Stimulated activated naive CD8-positive, alpha-beta T cell treated with anti-CD3 and anti-CD28 coated beads, Interleukin-15, Interleukin-2, amounts not matched to agents 100 ng/mL and 50 ng/mL, for 24 hours (primary cell): ENCODE measurements at regions not wholly inside any gene's neighbourhood (a gene's known extent, or its start where the extent isn't known, plus 50 kb on each side); places are given as distances from the start of the nearest gene placed in this dataset.
"Not testable (repeated sequence)": the region's sequence is repeated elsewhere in the genome, so short reads cannot be mapped to it uniquely, and the experiment has no call there.

Source experiments
- H3K27ac Mint-ChIP-seq: one replicate; pipeline ENCODE4 v1.8.0; 2021; ENCODE audit warnings: mild to moderate bottlenecking, mixed read lengths
- H3K27me3 Mint-ChIP-seq: one replicate; pipeline ENCODE4 v1.8.0; 2021; ENCODE audit warnings: mixed read lengths
- H3K36me3 Mint-ChIP-seq: one replicate; pipeline ENCODE4 v1.8.0; 2021; ENCODE audit warnings: low read depth, mixed read lengths
- H3K4me1 Mint-ChIP-seq: one replicate; pipeline ENCODE4 v1.8.0; 2021; ENCODE audit warnings: low read depth, mixed read lengths
- H3K4me3 Mint-ChIP-seq: one replicate; pipeline ENCODE4 v1.8.0; 2021; ENCODE audit warnings: mild to moderate bottlenecking, mixed read lengths
- H3K9me3 Mint-ChIP-seq: one replicate; pipeline ENCODE4 v1.8.0; 2021; ENCODE audit warnings: mixed read lengths

DNA sequence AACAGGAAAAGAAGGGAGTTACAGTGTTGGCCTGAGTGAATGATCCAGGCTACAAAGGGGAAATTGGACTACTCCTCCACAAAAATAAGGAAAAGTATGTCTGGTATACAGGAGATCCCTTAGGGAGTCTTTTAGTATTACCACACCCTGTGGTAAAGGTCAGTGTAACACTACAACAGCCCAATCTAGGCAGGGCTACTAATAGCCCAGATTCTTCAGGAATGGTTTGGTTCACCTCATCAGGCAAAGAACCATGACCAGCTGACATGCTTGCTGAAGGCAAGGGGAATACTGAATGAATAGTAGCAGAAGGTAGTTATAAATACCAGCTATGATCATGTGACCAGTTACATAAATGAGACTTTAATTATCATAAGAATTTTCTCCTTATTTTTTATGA lies 372.6 kb upstream of the ATP11B start:
- H3K4me1 Mint-ChIP-seq, result no peaks in the 10 kb centered on the region

DNA sequence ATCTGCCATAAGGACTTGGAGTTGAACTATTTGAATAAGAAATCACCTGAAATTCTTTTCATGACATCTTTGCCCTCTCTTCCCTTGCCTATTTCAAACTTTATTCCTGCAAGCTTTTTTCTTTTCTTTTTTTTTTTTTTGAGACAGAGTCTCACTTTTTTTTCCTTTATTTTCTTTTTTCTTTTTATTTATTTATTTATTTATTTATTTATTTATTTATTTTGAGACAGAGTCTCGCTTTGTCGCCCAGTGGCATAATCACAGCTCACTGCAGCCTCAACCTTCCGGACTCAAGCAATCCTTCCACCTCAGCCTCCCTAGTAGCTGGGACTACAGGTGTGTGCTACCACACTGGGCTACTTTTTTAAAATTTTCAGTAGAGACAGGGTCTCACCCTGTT lies 369.3 kb upstream of the ATP11B start:
- Mint-ChIP-seq H3K36me3 (no peaks in the 10 kb centered on the region), H3K9me3 (no peaks in the 10 kb centered on the region), H3K4me3 (no peak overlapping the region), H3K27ac (no peak overlapping the region), H3K27me3 (no peaks in the 10 kb centered on the region), H3K4me1 (no peaks in the 10 kb centered on the region)

More for the DNA sequence above, 372.6 kb upstream of the ATP11B start:
- Mint-ChIP-seq H3K36me3 (no peaks in the 10 kb centered on the region), H3K4me3 (no peak overlapping the region), H3K27ac (no peak overlapping the region), H3K27me3 (no peaks in the 10 kb centered on the region), H3K9me3 (no peaks in the 10 kb centered on the region)

DNA sequence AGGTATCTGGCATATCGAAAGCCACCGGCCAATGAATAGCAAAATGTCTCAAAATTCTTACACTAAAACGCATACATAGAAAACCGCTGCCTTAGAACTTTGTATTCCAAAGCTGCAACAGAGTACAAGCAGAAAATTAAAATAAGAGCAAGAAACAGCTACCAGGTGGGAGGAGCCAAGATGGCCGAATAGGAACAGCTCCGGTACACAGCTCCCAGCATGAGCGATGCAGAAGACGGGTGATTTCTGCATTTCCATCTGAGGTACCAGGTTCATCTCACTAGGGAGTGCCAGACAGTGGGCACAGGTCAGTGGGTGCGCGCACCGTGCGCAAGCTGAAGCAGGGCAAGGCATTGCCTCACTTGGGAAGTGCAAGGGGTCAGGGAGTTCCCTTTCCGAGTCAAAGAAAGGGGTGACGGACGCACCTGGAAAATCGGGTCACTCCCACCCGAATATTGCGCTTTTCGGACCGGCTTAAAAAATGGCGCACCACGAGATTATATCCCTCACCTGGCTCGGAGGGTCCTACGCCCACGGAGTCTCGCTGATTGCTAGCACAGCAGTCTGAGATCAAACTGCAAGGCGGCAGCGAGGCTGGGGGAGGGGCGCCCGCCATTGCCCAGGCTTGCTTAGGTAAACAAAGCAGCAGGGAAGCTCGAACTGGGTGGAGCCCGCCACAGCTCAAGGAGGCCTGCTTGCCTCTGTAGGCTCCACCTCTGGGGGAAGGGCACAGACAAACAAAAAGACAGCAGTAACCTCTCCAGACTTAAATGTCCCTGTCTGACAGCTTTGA lies 367.2 kb upstream of the ATP11B start:
- not testable (repeated sequence) for H3K36me3 Mint-ChIP-seq, H3K4me3 Mint-ChIP-seq, H3K9me3 Mint-ChIP-seq, H3K4me1 Mint-ChIP-seq, H3K27ac Mint-ChIP-seq, H3K27me3 Mint-ChIP-seq

DNA sequence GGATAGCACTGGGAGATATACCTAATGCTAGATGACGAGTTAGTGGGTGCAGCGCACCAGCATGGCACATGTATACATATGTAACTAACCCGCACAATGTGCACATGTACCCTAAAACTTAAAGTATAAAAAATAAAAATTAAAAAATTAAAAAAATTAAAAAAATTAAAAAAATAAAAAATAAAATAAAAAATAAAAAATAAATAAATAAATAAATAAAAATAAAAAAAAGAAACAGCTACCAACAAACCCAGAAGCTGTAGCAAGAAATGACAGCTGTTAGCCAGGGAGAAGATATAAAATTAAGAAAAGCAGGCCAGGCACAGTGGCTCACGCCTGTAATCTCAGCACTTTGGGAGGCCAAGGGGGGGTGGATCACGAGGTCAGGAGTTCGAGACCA lies 361.3 kb upstream of the ATP11B start:
- H3K27me3 Mint-ChIP-seq, H3K36me3 Mint-ChIP-seq, H3K27ac Mint-ChIP-seq, H3K9me3 Mint-ChIP-seq, H3K4me3 Mint-ChIP-seq, H3K4me1 Mint-ChIP-seq: not testable (repeated sequence)

DNA sequence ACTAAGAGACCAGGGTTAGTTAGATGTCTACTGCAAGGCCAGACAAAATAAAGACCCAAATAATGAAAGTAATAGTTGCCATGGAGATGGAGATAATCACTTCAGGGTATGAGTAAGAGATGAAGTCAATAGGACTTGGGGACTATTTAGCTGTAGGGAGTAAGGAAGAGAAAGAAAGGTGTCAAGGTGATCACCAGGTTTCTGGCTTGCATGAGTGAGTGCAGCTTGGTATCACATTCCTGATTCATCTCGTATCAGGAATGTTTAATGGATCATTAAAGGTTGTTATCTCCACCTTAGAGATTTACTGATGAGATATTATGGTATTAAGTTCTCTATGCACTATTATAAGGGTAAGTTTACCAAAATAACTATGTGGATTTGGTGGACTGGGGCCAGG lies 357.4 kb upstream of the ATP11B start:
- Mint-ChIP-seq H3K27me3 (no peaks in the 10 kb centered on the region), H3K4me3 (no peak overlapping the region), H3K36me3 (no peaks in the 10 kb centered on the region), H3K27ac (no peak overlapping the region), H3K9me3 (no peaks in the 10 kb centered on the region), H3K4me1 (no peaks in the 10 kb centered on the region)

DNA sequence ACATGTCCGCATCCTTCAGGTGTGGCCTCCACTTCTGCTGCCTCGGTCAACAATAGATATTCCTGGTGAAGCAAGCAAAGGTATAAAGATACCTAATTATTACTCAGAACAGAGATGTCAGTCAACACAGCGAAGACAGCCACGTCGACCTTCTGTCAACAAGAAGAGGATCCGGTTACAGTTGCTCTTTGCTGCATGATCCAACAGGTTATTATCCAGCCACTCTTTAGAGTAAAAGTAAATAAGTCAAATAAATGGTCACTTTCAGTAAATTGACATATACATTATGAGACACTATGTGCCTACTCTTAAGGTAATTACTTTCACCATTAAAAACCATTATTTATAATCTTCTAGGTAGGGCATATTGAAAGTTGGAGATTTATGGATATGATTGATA lies 356.8 kb upstream of the ATP11B start:
- Mint-ChIP-seq H3K4me1 (no peaks in the 10 kb centered on the region), H3K36me3 (no peaks in the 10 kb centered on the region), H3K27ac (no peak overlapping the region)

DNA sequence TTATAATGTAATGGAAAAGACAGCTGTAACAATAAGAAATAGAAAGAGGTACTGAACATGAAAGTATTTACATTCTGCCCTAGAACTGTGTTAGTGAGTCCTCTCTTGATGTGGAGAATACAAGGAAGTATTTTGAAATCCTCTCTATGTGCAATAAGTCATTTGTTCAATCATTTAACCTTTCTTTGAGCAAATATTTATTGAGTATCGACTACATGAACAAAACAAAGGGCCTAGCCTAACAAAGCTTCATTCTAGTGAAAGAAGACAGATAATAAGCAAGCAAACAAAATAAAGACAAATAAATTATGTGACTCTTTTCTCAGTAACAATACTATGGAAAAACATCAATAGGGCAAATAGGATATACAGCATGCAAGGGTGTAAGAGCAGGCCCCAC lies 354.9 kb upstream of the ATP11B start:
- H3K4me1 Mint-ChIP-seq, result no peaks in the 10 kb centered on the region
- no peak overlapping the region for H3K4me3 Mint-ChIP-seq
- H3K27ac Mint-ChIP-seq, result no peak overlapping the region
- H3K9me3 Mint-ChIP-seq, result no peaks in the 10 kb centered on the region
- no peaks in the 10 kb centered on the region for H3K27me3 Mint-ChIP-seq
- H3K36me3 Mint-ChIP-seq, result no peaks in the 10 kb centered on the region

More for the DNA sequence above, 356.8 kb upstream of the ATP11B start:
- Mint-ChIP-seq H3K27me3 (no peaks in the 10 kb centered on the region), H3K4me3 (no peak overlapping the region), H3K9me3 (no peaks in the 10 kb centered on the region)

DNA sequence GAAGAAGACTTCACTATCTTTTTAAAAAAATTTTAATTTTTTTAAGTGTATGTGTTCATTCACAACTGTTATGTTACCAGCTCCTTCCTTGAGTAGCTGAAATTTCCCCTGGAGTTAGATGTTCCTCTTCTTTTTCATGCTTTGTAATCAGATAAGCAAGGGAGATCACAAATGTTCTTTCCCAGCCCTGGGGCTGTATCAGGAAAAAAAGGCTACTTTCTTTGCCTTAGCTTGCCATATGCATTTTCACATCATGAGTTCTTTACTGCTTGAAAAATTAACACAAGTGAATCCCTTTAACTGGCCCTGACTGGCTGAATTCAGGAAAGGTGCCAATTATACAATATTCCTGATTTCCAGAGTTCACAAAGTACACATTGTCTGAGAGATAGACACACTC lies 353.2 kb upstream of the ATP11B start:
- Mint-ChIP-seq H3K36me3 (no peaks in the 10 kb centered on the region), H3K27me3 (no peaks in the 10 kb centered on the region), H3K9me3 (no peaks in the 10 kb centered on the region), H3K4me1 (no peaks in the 10 kb centered on the region), H3K4me3 (no peak overlapping the region), H3K27ac (no peak overlapping the region)

DNA sequence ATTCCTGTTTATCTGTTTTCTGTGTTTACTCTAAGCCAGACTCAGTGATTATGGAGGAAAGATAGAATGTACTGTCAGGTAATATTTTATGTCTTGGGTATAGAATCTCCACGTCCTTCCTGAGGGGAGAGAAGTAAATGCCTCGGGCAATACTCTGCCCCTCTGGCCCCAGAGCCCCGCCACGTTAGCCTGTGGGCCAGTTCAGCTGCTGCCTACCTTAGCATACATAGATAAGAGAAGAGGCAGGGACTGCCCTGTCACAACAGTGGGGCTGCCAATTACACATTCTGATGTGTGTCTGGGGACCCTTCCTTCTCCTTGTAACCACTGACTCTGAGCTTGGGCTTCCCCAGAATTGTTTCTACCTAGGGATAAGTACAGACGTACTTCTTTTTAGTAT lies 347.7 kb upstream of the ATP11B start:
- no peaks in the 10 kb centered on the region for H3K4me1 Mint-ChIP-seq
- no peak overlapping the region for H3K4me3 Mint-ChIP-seq
- no peak overlapping the region for H3K27ac Mint-ChIP-seq
- H3K9me3 Mint-ChIP-seq, result no peaks in the 10 kb centered on the region
- H3K36me3 Mint-ChIP-seq, result no peaks in the 10 kb centered on the region
- H3K27me3 Mint-ChIP-seq, result no peaks in the 10 kb centered on the region

DNA sequence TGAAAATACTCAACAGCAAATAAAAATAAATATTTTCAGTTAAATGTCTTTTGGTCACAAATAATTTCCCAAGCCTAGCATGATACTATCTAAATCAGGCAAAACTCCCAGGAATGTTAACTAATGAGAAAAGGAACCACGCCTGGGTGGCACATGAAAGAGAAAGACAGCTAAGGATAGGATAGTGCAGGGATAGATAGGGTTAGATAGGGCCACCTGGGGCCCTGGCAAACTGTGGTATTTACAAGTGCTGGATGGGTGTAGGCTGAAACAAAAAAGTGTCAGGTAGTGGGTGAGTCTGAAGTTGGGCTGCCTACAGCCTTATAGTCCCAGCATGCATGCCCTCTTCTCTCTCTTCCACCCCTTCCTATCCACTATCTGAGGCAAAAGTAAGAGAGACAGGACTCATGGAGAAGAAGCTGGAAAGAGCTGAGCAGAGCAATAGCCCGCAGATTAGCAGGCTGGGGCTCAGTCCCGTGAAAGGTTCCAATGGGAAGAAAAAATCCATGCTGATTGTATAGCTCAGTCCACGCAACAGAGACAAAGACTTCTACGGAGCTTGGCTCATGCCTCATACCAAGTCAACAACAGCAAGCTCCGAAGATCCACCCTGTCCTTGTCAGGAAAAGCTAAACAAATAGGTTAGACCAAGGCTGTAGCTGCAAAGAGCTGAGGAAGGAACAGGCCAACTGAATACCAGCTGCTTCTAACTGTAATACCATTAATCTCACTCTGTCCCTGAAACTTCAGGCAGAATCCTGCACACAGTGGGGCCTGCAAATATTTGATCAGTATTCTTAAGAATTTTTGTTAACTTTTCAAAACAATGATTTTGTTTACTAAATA lies 342.1 kb upstream of the ATP11B start:
- Mint-ChIP-seq H3K27ac (no peak overlapping the region), H3K27me3 (no peaks in the 10 kb centered on the region), H3K4me1 (no peaks in the 10 kb centered on the region), H3K4me3 (no peak overlapping the region), H3K36me3 (no peaks in the 10 kb centered on the region), H3K9me3 (peaks cover 4% of the 10 kb centered on the region)

DNA sequence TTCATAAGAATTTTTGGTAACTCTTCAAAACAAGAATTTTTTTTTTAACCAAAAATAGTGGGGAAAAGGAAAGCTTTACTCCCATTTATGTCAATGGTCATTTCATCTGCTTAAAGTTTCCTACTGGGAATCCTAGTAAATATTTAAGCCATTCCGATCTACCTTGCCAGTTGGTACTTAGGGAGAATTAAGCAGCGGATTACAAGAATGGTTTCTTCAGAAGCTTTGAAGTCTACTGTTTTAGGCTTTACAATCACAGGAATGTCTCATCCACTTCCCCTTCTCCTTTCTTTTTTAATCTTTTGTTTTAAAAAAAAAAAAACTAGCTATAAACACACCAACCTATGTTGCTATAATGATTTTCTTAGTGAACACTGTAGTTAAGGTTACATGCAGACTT lies 341.4 kb upstream of the ATP11B start:
- Mint-ChIP-seq H3K9me3 (peaks cover 4% of the 10 kb centered on the region), H3K4me1 (no peaks in the 10 kb centered on the region), H3K27me3 (no peaks in the 10 kb centered on the region), H3K36me3 (no peaks in the 10 kb centered on the region), H3K4me3 (no peak overlapping the region), H3K27ac (no peak overlapping the region)

DNA sequence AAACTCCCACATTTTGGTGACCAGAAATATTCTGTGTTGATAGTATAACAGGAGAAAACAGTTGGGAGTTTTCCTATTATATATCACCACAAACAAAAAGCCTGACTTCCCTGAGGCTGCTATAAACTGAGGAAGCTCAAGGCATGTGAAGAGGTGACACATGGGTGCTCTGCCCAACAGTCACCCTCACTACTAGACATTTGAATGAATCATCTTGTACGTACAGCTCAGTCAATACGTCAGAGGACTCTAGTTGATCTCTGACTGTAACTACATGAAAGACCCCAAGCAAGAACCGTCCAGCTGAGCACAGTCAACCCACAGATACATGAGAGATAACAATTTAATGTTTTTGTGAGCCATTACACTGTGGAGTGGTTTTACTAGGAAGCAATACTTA lies 338.3 kb upstream of the ATP11B start:
- peaks cover 4% of the 10 kb centered on the region for H3K9me3 Mint-ChIP-seq
- no peaks in the 10 kb centered on the region for H3K36me3 Mint-ChIP-seq
- H3K27ac Mint-ChIP-seq, result no peak overlapping the region
- H3K27me3 Mint-ChIP-seq, result no peaks in the 10 kb centered on the region
- no peaks in the 10 kb centered on the region for H3K4me1 Mint-ChIP-seq
- H3K4me3 Mint-ChIP-seq, result no peak overlapping the region

DNA sequence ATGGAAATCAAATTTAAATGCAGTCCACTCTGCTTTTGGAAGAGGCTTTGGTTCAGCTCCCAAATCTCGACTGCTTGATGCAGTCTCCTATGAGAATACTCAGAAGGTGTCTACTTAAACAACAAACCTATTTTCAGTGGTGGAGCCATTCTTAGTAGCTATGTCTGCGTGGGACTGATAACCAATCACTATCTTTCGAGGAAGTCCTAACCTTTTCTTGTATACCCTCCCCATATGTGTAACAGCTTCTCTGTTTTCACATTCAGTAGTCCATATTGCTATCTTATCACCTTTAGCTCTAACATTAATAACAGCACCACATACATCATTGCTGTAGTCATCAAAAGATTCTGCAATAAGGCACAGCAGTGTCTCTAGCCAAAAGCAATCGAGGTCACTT lies 333.0 kb upstream of the ATP11B start:
- Mint-ChIP-seq H3K27me3 (no peaks in the 10 kb centered on the region), H3K4me3 (no peak overlapping the region), H3K9me3 (peaks cover 4% of the 10 kb centered on the region), H3K36me3 (no peaks in the 10 kb centered on the region), H3K4me1 (no peaks in the 10 kb centered on the region), H3K27ac (no peak overlapping the region)

DNA sequence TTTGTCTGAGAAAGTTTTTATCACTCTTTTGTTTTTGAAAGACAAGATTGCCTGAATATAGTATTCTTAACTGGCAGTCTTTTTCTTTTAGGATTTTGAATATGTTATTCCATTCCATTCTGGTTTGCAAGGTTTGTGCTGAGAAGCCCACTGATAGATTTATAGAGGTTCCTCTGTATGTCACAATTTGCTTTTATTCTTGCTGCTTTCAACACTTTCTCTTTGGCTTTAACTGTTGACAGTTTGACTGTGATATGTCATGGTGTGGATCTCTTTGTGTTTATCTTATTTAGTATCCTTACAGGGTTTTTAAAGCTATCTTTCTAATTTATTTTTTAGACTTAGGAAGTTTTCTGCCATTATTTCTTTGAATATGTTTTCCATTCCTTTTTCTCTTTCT lies 331.2 kb upstream of the ATP11B start:
- Mint-ChIP-seq H3K36me3 (no peaks in the 10 kb centered on the region), H3K27me3 (no peaks in the 10 kb centered on the region), H3K4me1 (no peaks in the 10 kb centered on the region), H3K4me3 (no peak overlapping the region), H3K9me3 (no peaks in the 10 kb centered on the region), H3K27ac (no peak overlapping the region)

DNA sequence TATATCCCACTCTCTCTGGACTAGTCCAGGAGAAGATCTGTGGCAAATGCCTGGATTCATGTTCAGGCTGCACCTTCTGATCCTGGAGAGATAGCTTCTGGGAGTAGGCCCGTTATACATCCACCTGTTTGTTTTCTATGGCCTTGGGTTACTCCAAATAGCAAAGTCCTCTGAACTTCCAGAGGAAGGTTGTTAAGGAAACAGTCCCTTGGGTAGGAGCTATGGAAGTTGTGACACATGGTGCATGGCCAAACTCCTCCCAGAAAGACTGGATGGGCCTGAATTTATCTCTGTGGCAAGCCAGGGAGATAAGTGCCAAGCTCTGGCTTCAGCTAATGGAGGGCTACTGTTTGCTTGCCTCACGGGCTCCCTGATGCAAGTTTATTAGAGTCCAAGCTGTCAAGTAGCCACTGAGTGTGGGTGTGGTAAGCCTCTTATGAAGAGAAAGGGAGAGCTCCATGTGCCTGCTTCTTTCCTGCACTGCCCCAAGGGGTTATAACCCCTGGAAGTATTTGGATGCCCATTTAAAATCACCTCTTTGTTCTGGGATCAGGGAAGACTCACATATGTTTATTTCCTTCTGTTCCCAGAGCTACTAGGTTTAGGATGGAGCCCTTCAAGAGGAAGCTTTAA lies 328.7 kb upstream of the ATP11B start:
- Mint-ChIP-seq H3K4me1 (no peaks in the 10 kb centered on the region), H3K27me3 (peaks cover 3% of the 10 kb centered on the region), H3K27ac (no peak overlapping the region), H3K9me3 (peaks cover 5% of the 10 kb centered on the region), H3K4me3 (no peak overlapping the region), H3K36me3 (no peaks in the 10 kb centered on the region)
